ENCODE measurements at regions not wholly inside any gene's neighbourhood (a gene's known extent, or its start where the extent isn't known, plus 50 kb on each side); places are given as distances from the start of the nearest gene placed in this dataset.

DNA sequence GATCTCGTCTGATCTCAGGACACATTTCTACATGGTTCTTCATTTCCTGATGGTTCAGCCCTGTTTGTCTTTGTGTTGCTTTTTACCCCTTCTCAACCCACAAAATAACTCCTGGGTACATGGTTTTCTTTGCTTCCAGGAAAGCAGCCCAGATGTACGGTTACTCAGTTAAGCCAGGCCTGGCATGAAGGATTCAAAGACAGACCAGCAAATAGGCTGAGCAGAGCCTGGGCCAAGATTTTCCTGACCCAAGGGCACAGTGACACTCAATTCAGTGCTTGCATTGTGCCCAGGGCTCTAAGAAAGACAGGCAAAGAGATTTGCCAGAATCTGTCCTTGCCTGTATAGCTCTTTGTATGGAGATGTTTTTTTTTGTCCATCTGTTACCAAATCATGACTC, 340.8 kb upstream of the KIAA1217 start:
- Histone ChIP-seq H3K36me3 (ENCODE audit: insufficient read depth) (no peaks in the 10 kb centered on the region), H3K27me3 (ENCODE audit: insufficient read depth, low read depth) (no peaks in the 10 kb centered on the region), H3K27ac (no peak overlapping the region), H2AFZ (ENCODE audit: low read depth) (no peak overlapping the region), H3K4me2 (no peak overlapping the region), H3K9ac (no peak overlapping the region), H3K4me3 (IDR thresholded peaks at IDR 0.05; ENCODE audit: insufficient read depth, low read depth, low read length) (no peak overlapping the region), H3K79me2 (ENCODE audit: insufficient read depth, low read depth) (no peaks in the 10 kb centered on the region), H3K4me1 (ENCODE audit: low read depth, poor library complexity, severe bottlenecking) (no peaks in the 10 kb centered on the region), H4K20me1 (ENCODE audit: insufficient read depth) (no peaks in the 10 kb centered on the region)
- TF ChIP-seq, protein P1, sequence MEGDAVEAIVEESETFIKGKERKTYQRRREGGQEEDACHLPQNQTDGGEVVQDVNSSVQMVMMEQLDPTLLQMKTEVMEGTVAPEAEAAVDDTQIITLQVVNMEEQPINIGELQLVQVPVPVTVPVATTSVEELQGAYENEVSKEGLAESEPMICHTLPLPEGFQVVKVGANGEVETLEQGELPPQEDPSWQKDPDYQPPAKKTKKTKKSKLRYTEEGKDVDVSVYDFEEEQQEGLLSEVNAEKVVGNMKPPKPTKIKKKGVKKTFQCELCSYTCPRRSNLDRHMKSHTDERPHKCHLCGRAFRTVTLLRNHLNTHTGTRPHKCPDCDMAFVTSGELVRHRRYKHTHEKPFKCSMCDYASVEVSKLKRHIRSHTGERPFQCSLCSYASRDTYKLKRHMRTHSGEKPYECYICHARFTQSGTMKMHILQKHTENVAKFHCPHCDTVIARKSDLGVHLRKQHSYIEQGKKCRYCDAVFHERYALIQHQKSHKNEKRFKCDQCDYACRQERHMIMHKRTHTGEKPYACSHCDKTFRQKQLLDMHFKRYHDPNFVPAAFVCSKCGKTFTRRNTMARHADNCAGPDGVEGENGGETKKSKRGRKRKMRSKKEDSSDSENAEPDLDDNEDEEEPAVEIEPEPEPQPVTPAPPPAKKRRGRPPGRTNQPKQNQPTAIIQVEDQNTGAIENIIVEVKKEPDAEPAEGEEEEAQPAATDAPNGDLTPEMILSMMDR (conservative IDR thresholded peaks at IDR 0.05; ENCODE audit: low read depth, low read length), result no peak

DNA sequence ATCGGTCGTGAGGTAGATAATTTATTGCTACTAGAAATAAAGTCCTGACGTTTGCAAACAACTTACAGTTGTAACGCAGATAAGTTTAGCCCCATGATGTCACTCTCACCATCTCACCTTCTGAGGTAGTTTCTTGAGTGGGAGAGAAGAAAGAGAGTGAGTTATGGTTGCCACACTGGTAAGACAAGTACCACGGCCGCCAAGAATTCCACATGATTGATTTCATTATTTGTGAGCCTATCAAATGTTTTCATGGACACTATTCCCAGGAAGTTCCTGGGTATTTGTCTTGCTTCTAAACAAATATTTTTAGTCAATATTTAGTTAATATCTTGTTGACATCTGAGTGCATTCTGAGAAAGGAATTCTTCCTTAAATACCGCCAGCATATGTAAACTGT, 339.4 kb upstream of the KIAA1217 start:
- no peak overlapping the region for H3K9ac ChIP-seq
- no peaks in the 10 kb centered on the region for H3K36me3 ChIP-seq (ENCODE audit: insufficient read depth)
- H3K4me1 ChIP-seq (ENCODE audit: low read depth, poor library complexity, severe bottlenecking), result no peaks in the 10 kb centered on the region
- H4K20me1 ChIP-seq (ENCODE audit: insufficient read depth), result no peaks in the 10 kb centered on the region
- no peak overlapping the region for H2AFZ ChIP-seq (ENCODE audit: low read depth)
- H3K27me3 ChIP-seq (ENCODE audit: insufficient read depth, low read depth), result no peaks in the 10 kb centered on the region
- H3K4me2 ChIP-seq, result no peak overlapping the region
- no peak overlapping the region for H3K27ac ChIP-seq
- TF ChIP-seq, protein P1 (conservative IDR thresholded peaks at IDR 0.05; ENCODE audit: low read depth, low read length), result no peak
- no peak overlapping the region for H3K4me3 ChIP-seq (IDR thresholded peaks at IDR 0.05; ENCODE audit: insufficient read depth, low read depth, low read length)
- H3K79me2 ChIP-seq (ENCODE audit: insufficient read depth, low read depth), result no peaks in the 10 kb centered on the region

DNA sequence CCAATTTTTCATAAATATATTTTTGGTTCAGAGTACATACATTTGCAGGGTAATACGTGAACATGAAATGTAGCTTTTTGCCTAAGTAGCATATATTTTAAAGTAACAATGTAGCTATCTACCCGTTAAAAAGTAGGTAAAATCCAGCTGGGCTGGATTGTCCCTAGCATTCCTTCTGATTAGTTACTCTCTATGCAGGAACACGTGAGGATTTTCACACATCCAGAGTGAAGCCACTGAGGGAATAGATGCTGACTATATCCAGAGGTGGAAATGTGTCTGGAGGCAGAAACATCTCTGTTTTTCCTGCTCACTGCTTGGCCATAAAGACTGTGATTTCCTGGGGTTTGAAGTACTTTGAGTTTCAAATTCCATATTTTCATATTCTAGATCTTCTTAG, 338.9 kb upstream of the KIAA1217 start:
- no peaks in the 10 kb centered on the region for H3K79me2 ChIP-seq (ENCODE audit: insufficient read depth, low read depth)
- H3K27ac ChIP-seq, result no peak overlapping the region
- no peak overlapping the region for H3K4me2 ChIP-seq
- H3K4me1 ChIP-seq (ENCODE audit: low read depth, poor library complexity, severe bottlenecking), result no peaks in the 10 kb centered on the region
- TF ChIP-seq, protein P1 (conservative IDR thresholded peaks at IDR 0.05; ENCODE audit: low read depth, low read length), result no peak
- H3K4me3 ChIP-seq (IDR thresholded peaks at IDR 0.05; ENCODE audit: insufficient read depth, low read depth, low read length), result no peak overlapping the region
- no peak overlapping the region for H3K9ac ChIP-seq
- no peaks in the 10 kb centered on the region for H3K36me3 ChIP-seq (ENCODE audit: insufficient read depth)
- no peaks in the 10 kb centered on the region for H3K27me3 ChIP-seq (ENCODE audit: insufficient read depth, low read depth)
- H4K20me1 ChIP-seq (ENCODE audit: insufficient read depth), result no peaks in the 10 kb centered on the region
- no peak overlapping the region for H2AFZ ChIP-seq (ENCODE audit: low read depth)

DNA sequence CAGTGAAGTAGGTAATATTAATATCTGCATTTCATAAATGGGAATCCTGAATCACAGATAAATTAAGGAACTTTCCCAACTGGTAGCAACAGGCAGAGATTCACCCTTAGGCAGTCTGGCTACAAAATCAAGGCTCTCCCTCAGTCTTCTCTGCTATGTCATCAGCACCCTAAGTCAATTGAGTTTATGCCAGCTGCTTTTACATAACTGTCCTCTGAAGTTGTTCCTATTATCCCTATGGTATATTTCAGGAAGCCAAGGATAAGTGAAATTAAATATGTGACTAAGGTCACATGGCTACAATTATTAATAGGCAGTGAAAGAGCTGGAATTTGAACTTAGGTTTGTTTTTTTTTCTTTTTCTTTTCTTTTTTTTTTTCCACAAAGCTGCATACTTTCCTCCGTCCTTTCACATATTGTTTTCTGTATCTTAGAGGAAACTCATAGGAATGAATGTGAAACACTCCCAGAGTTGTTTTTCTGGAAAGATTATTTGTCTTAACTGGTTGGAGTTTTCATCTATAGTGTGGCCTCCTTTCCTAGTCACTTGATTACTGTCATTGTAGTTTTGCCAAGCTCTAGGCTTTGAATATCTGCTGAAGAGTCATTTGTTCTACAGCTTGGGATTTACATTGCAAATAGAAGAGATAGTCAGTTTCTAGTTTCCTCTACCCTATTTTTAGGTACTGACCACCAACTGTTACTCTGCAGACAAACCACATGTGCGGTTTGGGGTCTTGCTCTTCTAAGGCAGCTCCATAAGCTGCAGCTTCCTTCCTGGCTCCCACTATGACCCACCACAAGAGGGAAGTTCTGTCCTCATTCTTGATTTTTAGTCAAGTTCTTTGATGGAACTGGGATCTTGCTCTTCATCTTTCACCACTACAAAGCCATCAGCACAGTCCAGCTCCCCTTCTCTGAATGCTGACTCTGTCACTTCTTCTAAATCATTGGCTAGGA, 338.0 kb upstream of the KIAA1217 start:
- Histone ChIP-seq H3K27ac (no peak overlapping the region), H3K4me1 (ENCODE audit: low read depth, poor library complexity, severe bottlenecking) (no peaks in the 10 kb centered on the region), H3K79me2 (ENCODE audit: insufficient read depth, low read depth) (no peaks in the 10 kb centered on the region), H4K20me1 (ENCODE audit: insufficient read depth) (no peaks in the 10 kb centered on the region), H3K4me2 (no peak overlapping the region), H3K27me3 (ENCODE audit: insufficient read depth, low read depth) (no peaks in the 10 kb centered on the region), H3K9ac (no peak overlapping the region), H3K4me3 (IDR thresholded peaks at IDR 0.05; ENCODE audit: insufficient read depth, low read depth, low read length) (no peak overlapping the region), H2AFZ (ENCODE audit: low read depth) (no peak overlapping the region), H3K36me3 (ENCODE audit: insufficient read depth) (no peaks in the 10 kb centered on the region)
- TF ChIP-seq, protein P1 (conservative IDR thresholded peaks at IDR 0.05; ENCODE audit: low read depth, low read length), result no peak

All from KMS-11 (cell line).